ENCODE measurements at regions not wholly inside any gene's neighbourhood (a gene's known extent, or its start where the extent isn't known, plus 50 kb on each side); places are given as distances from the start of the nearest gene placed in this dataset.
"Not testable (repeated sequence)": the region's sequence is repeated elsewhere in the genome, so short reads cannot be mapped to it uniquely, and the experiment has no call there.

DNA sequence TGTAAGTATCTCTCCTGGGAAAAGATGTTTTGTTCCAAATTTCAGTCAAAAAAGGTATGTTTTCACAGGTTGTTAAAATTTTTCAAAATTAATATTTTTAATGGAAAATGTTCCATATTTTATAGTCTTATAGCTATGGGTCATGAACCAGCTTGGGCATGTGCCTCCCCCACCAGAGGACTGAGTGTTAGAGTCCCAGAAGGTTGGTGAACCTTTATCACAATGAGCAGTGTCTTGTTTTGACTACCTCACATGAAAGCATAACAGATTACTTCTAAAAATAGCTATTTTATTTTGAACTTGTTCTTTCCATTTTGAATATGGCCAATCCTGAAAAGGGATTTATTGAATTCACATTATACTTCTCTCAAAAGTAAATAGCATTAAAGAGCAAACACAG lies 112.5 kb upstream of the TSC22D1 start:
- Histone ChIP-seq H3K36me3 (ENCODE audit: insufficient read depth, low read length) (no peaks in the 10 kb centered on the region), H3K79me2 (ENCODE audit: insufficient read depth, low read length) (no peaks in the 10 kb centered on the region), H3K27ac (ENCODE audit: low read depth, low read length) (no peak overlapping the region), H3K4me3 (ENCODE audit: insufficient read depth, low read depth, low read length) (no peak overlapping the region), H3K9me3 (ENCODE audit: insufficient read depth, low read depth, low read length) (no peaks in the 10 kb centered on the region), H3K27me3 (ENCODE audit: insufficient read depth, low read length) (no peaks in the 10 kb centered on the region), H3K9ac (ENCODE audit: low read length) (no peak overlapping the region), H3K4me1 (ENCODE audit: insufficient read depth, low read length) (no peaks in the 10 kb centered on the region), H3K4me2 (ENCODE audit: low read length) (no peak overlapping the region), H2AFZ (ENCODE audit: low read depth, low read length) (no peak overlapping the region), H4K20me1 (ENCODE audit: insufficient read depth, low read length) (no peaks in the 10 kb centered on the region)
- FAIRE-seq (no peak), DNase-seq (ENCODE audit: low read depth) (no peak)
- H3K4me1 Mint-ChIP-seq (ENCODE audit: low read depth, unreplicated experiment): peaks cover 9% of the 10 kb centered on the region
- H3K9me3 Mint-ChIP-seq (ENCODE audit: unreplicated experiment): peaks cover 11% of the 10 kb centered on the region
- TF ChIP-seq, protein P1, sequence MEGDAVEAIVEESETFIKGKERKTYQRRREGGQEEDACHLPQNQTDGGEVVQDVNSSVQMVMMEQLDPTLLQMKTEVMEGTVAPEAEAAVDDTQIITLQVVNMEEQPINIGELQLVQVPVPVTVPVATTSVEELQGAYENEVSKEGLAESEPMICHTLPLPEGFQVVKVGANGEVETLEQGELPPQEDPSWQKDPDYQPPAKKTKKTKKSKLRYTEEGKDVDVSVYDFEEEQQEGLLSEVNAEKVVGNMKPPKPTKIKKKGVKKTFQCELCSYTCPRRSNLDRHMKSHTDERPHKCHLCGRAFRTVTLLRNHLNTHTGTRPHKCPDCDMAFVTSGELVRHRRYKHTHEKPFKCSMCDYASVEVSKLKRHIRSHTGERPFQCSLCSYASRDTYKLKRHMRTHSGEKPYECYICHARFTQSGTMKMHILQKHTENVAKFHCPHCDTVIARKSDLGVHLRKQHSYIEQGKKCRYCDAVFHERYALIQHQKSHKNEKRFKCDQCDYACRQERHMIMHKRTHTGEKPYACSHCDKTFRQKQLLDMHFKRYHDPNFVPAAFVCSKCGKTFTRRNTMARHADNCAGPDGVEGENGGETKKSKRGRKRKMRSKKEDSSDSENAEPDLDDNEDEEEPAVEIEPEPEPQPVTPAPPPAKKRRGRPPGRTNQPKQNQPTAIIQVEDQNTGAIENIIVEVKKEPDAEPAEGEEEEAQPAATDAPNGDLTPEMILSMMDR (IDR thresholded peaks at IDR 0.05; ENCODE audit: insufficient read depth, low read depth, low read length): no peak
- TF ChIP-seq EZH2 (IDR thresholded peaks at IDR 0.05; ENCODE audit: insufficient read depth, low read length): no peak
- no peak overlapping the region for H3K4me3 Mint-ChIP-seq (ENCODE audit: unreplicated experiment)
- no peak overlapping the region for H3K27ac Mint-ChIP-seq (ENCODE audit: unreplicated experiment)
- no peaks in the 10 kb centered on the region for H3K36me3 Mint-ChIP-seq (ENCODE audit: low read depth, unreplicated experiment)
- H3K27me3 Mint-ChIP-seq (ENCODE audit: low read depth, unreplicated experiment): no peaks in the 10 kb centered on the region

DNA sequence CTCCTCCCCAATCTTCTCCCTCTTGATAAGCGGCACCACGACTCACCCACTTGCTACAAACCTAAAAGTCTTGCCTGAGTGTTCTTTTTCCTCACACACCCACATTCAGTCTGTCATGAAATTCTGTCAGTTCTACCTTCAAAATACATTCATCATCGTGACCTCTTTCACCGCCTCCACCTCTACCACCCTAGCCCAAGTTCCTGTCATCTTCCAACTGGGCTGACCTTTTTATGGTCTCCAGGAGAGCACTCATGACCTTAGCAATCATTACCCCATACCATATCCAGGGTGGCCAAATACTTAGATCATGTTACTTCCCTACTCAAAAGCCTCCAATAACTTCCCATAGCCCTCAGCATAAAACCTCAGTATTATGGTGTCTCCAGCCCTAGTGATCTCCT lies 110.4 kb upstream of the TSC22D1 start:
- Mint-ChIP-seq H3K27ac (ENCODE audit: unreplicated experiment) (no peak overlapping the region), H3K4me1 (ENCODE audit: low read depth, unreplicated experiment) (peaks cover 9% of the 10 kb centered on the region), H3K9me3 (ENCODE audit: unreplicated experiment) (peaks cover 11% of the 10 kb centered on the region), H3K36me3 (ENCODE audit: low read depth, unreplicated experiment) (no peaks in the 10 kb centered on the region), H3K27me3 (ENCODE audit: low read depth, unreplicated experiment) (no peaks in the 10 kb centered on the region), H3K4me3 (ENCODE audit: unreplicated experiment) (no peak overlapping the region)
- H3K4me3 ChIP-seq (ENCODE audit: insufficient read depth, low read depth, low read length): no peak overlapping the region
- H3K36me3 ChIP-seq (ENCODE audit: insufficient read depth, low read length): no peaks in the 10 kb centered on the region
- H3K27me3 ChIP-seq (ENCODE audit: insufficient read depth, low read length): no peaks in the 10 kb centered on the region
- H2AFZ ChIP-seq (ENCODE audit: low read depth, low read length): no peak overlapping the region
- H3K79me2 ChIP-seq (ENCODE audit: insufficient read depth, low read length): no peaks in the 10 kb centered on the region
- FAIRE-seq: no peak
- no peak for TF ChIP-seq EZH2 (IDR thresholded peaks at IDR 0.05; ENCODE audit: insufficient read depth, low read length)
- TF ChIP-seq, protein P1 (IDR thresholded peaks at IDR 0.05; ENCODE audit: insufficient read depth, low read depth, low read length): no peak
- no peaks in the 10 kb centered on the region for H3K9me3 ChIP-seq (ENCODE audit: insufficient read depth, low read depth, low read length)
- H4K20me1 ChIP-seq (ENCODE audit: insufficient read depth, low read length): no peaks in the 10 kb centered on the region
- no peak for DNase-seq (ENCODE audit: low read depth)
- no peaks in the 10 kb centered on the region for H3K4me1 ChIP-seq (ENCODE audit: insufficient read depth, low read length)
- H3K4me2 ChIP-seq (ENCODE audit: low read length): no peak overlapping the region
- no peak overlapping the region for H3K27ac ChIP-seq (ENCODE audit: low read depth, low read length)
- no peak overlapping the region for H3K9ac ChIP-seq (ENCODE audit: low read length)

DNA sequence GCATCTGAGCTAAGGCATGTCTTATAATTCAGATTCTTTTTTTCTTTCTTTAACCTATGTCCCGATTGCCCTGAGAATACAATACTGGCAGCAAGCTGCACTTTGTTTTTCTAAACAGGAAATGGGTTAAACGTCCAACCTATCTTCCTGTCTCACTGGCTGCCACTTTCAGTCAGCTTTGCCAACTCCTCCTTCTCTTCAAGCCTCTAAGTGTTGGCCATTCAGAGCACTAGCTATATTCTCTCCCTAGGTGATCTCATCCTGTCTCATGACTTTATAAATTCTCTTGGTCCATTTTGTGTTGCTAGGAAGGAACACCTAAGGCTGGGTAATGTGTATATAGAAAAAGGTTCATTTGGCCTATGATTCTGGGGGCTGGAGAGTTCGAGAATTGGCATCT lies 109.5 kb upstream of the TSC22D1 start:
- FAIRE-seq: no peak
- no peak overlapping the region for H2AFZ ChIP-seq (ENCODE audit: low read depth, low read length)

DNA sequence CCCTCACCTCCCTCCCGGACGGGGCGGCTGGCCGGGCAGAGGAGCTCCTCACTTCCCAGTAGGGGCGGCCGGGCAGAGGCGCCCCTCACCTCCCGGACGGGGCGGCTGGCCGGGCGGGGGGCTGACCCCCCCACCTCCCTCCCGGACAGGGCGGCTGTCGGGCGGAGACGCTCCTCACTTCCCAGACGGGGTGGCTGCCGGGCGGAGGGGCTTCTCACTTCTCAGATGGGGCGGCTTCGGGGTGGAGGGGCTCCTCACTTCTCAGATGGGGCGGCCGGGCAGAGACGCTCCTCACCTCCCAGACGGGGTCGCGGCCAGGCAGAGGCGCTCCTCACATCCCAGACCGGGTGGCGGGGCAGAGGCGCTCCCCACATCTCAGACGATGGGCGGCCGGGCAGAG lies 106.3 kb upstream of the TSC22D1 start:
- peaks cover 21% of the 10 kb centered on the region for H3K9me3 Mint-ChIP-seq (ENCODE audit: unreplicated experiment)
- not testable (repeated sequence) for H3K4me2 ChIP-seq (ENCODE audit: low read length); H3K27me3 Mint-ChIP-seq (ENCODE audit: low read depth, unreplicated experiment); H3K4me1 ChIP-seq (ENCODE audit: insufficient read depth, low read length); H3K4me3 ChIP-seq (ENCODE audit: insufficient read depth, low read depth, low read length); H3K27ac ChIP-seq (ENCODE audit: low read depth, low read length); H3K4me1 Mint-ChIP-seq (ENCODE audit: low read depth, unreplicated experiment); H4K20me1 ChIP-seq (ENCODE audit: insufficient read depth, low read length); H3K9ac ChIP-seq (ENCODE audit: low read length); DNase-seq (ENCODE audit: low read depth); H2AFZ ChIP-seq (ENCODE audit: low read depth, low read length); H3K27ac Mint-ChIP-seq (ENCODE audit: unreplicated experiment); H3K36me3 ChIP-seq (ENCODE audit: insufficient read depth, low read length); FAIRE-seq; H3K36me3 Mint-ChIP-seq (ENCODE audit: low read depth, unreplicated experiment); H3K79me2 ChIP-seq (ENCODE audit: insufficient read depth, low read length); H3K4me3 Mint-ChIP-seq (ENCODE audit: unreplicated experiment); H3K9me3 ChIP-seq (ENCODE audit: insufficient read depth, low read depth, low read length); H3K27me3 ChIP-seq (ENCODE audit: insufficient read depth, low read length)

More for the DNA sequence above, 109.5 kb upstream of the TSC22D1 start:
- Mint-ChIP-seq H3K36me3 (ENCODE audit: low read depth, unreplicated experiment) (no peaks in the 10 kb centered on the region), H3K4me1 (ENCODE audit: low read depth, unreplicated experiment) (peaks cover 9% of the 10 kb centered on the region), H3K4me3 (ENCODE audit: unreplicated experiment) (no peak overlapping the region), H3K27ac (ENCODE audit: unreplicated experiment) (no peak overlapping the region), H3K27me3 (ENCODE audit: low read depth, unreplicated experiment) (no peaks in the 10 kb centered on the region), H3K9me3 (ENCODE audit: unreplicated experiment) (peaks cover 13% of the 10 kb centered on the region)
- H3K36me3 ChIP-seq (ENCODE audit: insufficient read depth, low read length): no peaks in the 10 kb centered on the region
- no peaks in the 10 kb centered on the region for H3K4me1 ChIP-seq (ENCODE audit: insufficient read depth, low read length)
- TF ChIP-seq EZH2 (IDR thresholded peaks at IDR 0.05; ENCODE audit: insufficient read depth, low read length): no peak
- TF ChIP-seq, protein P1 (IDR thresholded peaks at IDR 0.05; ENCODE audit: insufficient read depth, low read depth, low read length): no peak
- no peaks in the 10 kb centered on the region for H3K9me3 ChIP-seq (ENCODE audit: insufficient read depth, low read depth, low read length)
- H3K4me3 ChIP-seq (ENCODE audit: insufficient read depth, low read depth, low read length): no peak overlapping the region
- no peaks in the 10 kb centered on the region for H4K20me1 ChIP-seq (ENCODE audit: insufficient read depth, low read length)
- no peaks in the 10 kb centered on the region for H3K27me3 ChIP-seq (ENCODE audit: insufficient read depth, low read length)
- no peak overlapping the region for H3K27ac ChIP-seq (ENCODE audit: low read depth, low read length)
- H3K79me2 ChIP-seq (ENCODE audit: insufficient read depth, low read length): no peaks in the 10 kb centered on the region
- DNase-seq (ENCODE audit: low read depth): no peak
- H3K9ac ChIP-seq (ENCODE audit: low read length): no peak overlapping the region
- H3K4me2 ChIP-seq (ENCODE audit: low read length): no peak overlapping the region
